ENCODE measurements at regions not wholly inside any gene's neighbourhood (a gene's known extent, or its start where the extent isn't known, plus 50 kb on each side); places are given as distances from the start of the nearest gene placed in this dataset.

DNA sequence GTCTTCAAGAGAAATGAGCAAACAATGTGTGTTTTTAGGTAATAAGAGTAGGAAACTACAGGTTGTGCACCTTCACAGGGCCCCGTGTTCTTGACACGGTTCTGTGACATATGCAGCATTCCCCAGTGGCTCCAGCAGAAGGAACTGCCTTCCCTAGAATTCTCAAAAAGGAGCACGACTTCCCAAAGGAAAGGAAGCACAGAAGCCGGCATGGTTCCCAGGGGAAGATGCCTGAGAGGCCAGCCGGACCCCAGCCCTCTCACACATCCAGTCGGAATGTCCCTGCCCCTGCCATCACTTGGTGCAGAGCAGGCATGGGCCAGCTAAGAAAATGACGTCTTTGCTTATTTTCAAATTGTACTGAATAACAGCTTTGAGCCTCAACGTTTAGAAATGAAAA, 187.3 kb upstream of the NSMCE3 start:
- no peak for DNase-seq (ENCODE audit: low read depth)

DNA sequence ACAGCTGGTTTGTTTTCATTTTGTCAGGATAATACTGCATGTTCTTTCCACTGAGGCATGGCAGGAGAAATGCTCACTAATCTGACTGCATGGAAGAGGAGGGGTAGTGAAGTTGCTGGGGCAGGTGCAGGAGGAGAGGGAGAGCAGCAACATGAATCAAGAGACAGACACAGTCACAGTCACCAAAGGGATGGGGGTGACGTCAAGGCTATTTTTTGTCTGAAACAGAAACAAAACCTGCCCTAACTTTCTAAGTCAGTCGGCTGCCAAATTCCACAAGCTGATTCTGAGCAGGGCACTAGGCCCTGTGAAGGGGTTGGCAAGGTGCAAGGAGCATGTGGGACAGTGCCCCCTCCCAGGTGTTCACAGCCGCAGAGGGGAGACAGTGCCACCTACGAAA, 186.6 kb upstream of the NSMCE3 start:
- no peak for DNase-seq (ENCODE audit: low read depth)

DNA sequence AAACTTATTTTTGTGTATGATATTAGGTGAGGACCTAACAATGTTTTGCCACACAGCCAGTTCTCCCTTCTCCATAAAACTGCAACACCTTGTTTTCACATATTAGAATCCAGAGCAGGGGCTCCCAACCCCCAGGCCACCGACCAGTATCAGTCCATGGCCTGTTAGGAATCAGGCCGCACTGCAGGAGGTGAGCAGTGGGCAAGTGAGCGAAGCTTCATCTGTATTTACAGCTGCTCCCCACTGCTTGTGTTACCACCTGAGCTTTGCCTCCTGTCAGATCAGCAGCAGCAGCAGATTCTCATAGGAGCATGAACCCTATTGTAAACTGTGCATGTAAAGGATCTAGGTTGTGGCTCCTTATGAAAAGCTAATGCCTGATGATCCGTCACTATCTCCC, 185.9 kb upstream of the NSMCE3 start:
- DNase-seq (ENCODE audit: low read depth) = no peak

DNA sequence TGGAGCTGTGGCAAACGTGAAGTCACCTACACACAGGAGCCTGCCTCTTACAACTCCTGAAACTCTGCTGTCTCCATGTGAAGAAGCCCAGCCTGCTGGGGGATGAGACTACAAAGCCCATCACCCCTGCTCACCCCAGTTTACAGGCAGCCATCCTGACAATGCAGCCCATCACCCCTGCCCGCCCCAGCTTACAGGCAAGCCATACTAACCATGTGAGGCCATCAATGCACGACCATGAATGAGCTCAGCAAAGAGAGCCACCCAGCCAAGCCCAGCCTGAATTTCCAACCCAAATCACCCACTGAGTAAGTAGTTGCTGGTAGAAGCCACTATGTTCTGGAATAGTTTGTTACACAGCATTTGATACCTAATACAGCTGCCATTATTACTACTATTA, 185.4 kb upstream of the NSMCE3 start:
- no peak for DNase-seq (ENCODE audit: low read depth)

DNA sequence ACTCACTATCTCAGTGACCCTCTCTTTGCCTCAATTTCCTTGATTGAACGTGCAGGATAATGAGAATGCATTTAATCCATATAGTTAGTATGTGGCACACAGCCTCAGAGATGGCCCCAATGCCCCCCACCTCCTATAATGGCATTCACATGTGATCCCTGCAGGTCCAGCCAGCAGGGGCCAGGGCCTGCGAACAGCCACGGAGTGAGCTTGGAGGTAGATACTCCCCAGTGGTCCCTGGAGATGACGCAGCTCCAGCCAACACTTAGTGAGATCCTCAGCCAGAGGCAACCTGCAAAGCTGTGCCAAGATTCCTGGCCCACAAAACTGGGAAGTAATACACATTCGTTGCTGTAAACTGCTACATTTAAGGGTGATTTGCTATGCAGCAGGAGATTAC, 184.9 kb upstream of the NSMCE3 start:
- no peak for DNase-seq (ENCODE audit: low read depth)

DNA sequence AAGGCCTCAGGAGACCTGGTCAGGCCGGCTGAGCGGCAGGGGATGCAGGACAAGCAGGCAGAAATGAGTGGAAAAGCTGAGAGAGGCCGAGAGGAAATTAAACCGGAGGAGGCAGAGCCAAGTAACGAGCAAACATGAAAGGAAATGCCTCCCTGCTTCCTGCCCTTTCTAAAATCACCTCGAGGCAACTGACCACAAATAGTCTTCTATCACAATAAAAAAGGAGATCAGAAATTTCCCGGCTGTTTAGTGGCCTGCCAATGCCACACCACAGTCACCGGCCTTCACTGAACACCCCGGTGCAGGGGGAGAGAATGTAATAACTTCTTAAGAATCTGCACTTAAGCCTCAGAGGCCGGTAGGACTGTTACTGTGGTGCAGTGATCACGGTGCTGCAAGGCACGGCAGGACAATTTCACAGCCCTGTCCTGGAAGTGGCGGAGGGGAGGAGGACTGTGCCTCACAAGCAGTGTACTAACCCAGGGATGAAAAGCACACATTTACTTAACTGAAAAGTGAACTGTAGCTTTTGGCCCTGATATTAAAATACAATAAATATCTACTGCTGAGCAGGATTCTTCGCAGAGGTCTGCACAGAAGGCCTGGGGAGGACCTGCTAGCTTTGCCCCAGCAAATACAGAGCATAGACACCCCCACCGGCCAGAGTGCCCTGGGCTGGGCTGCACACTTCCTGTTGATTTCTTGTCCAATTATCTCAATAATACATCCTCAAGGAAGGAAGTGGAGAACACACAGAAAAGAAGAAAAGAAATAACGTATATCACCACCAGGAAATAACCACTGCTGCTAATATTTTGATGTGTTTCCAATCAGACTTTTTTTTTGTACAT, 183.5 kb upstream of the NSMCE3 start:
- DNase-seq (ENCODE audit: low read depth) = no peak

DNA sequence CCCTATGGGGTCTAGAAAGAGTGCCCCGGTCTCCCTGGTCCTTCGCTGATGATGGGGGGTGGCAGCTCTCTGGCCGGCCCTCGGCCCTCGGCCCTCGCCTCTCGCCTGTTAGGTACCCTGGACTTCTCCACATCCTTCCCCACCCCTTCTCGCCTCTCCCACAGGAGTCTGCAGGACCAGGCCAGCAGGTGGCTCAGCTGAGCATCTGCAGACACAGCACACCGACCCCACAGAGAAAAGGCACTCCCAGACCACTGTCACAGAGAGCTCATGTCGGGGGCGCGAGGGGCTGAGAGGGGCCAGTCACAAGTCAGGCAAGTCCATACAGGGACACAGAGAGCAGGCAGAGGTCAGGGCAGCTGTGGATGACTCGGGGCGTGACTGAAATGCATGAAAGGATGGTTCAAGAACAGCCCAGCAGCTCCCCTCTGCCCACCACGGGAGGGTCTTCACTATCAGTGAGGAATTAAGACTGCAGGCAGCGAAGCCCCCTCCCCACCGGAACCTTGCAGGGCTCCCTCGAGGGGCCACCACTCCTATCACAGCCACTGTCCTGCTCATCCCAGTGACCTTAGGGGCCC, 181.7 kb upstream of the NSMCE3 start:
- no peak for DNase-seq (ENCODE audit: low read depth)

DNA sequence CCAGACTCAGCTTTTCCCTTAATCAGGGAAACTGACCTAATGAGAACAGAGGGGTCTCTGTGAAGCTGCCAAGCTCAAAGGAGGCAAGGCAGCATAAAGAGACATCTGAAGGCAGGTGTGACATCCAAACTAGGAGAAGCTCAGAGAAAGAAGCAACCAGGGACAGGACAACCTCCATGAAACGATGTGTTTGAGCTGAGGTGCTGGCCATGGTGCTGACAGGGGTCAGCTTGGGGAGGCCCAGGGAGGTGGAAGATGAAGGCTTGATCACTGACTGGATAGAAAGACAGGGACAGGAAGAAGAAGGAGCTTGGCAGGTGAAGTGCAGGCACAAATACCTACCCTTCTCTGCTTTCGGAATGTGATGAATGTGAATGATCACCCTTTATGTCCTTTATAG, 179.5 kb upstream of the NSMCE3 start:
- DNase-seq (ENCODE audit: low read depth) = peak; percentile 4

DNA sequence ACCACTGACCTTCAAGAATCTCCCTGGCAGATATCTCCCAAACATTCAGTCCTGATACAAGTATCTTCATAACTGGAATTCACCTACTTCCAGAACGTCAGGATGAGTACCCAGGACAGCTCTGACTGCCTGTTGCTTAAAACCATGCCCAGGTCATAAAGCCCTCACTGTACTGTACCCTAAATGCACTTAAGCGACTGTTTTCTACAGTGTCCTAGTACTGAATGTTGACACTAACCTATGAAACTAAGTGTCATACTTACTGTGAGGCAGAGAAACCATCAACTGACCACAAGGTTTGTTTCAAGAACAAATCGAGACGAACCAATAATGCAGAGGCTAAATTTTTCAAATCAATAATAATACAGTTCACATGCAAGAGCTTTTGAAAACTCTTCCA, 178.7 kb upstream of the NSMCE3 start:
- no peak for DNase-seq (ENCODE audit: low read depth)

DNA sequence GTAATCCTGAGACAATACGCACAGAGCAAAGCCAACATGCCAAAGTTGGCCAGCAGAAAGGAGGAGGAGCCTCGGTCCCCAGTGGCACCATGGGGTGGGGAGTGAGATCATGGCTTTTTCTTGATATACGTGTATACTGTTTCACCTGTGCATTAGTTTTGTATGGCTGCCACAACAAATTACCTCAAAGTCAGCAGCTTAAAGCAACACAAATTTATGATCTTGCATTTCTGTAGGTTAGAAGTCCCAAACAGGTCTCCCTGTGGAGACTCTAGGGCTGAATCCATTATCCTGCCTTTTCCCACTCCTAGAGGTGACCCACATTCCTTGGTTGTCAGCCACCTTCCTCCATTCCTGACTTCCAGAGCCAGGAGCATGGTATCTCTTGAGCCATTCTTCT, 176.9 kb upstream of the NSMCE3 start:
- DNase-seq (ENCODE audit: low read depth) = no peak

DNA sequence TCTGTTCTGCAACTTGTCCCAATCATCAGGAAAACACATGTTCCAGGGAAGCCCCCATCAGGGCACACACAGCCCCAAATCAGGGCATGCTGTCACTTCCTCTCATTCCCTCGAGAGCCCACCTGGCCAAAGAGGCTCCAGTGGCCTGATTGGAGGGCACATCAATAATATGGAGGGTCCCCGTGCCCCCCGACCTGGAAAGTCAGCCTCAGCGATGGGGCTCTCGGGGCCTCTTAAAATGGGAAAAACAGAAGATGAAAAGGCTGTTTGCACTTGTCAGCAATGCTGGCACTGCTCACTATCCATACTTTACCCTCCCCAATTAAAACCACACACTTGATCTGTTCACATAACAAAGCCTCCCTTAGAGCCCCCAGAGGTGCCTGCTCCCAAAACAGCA, 172.9 kb upstream of the NSMCE3 start:
- DNase-seq (ENCODE audit: low read depth) = no peak

DNA sequence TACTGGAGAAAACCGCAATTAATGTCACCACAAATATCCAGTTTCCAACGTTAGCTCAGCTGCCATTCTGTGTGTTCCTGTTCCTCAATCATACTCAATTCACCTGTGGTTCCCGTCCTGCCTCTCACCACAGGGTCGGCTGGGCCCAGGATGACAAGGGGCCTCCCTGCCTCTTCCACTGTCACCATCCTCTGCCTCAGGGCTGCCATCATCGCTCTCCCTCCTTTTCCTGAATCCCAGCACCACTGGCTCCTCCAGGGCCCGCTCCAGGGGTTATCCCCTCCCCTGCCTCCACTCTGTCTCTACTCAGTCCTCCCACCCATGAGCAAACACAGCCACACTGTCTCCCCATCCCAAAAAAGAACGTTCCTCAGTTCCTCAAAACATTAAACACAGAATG, 170.9 kb upstream of the NSMCE3 start:
- DNase-seq (ENCODE audit: low read depth) = no peak

DNA sequence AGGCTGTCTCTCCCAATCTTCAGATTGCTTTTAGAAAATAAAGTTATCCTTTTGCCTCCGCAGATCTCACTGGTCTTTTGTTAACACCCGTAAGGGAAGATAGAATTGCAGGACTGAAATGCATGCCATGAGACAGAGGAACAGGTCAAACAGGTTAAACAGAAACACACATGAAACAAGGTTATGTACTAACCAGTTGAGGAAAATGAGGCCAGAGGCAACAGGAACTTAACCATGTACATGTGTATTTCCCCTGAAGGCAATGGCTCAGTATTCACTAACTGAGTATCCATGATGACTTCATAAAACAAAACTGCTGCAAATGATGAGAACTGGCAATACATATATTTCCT, 169.1 kb upstream of the NSMCE3 start:
- DNase-seq (ENCODE audit: low read depth) = no peak

DNA sequence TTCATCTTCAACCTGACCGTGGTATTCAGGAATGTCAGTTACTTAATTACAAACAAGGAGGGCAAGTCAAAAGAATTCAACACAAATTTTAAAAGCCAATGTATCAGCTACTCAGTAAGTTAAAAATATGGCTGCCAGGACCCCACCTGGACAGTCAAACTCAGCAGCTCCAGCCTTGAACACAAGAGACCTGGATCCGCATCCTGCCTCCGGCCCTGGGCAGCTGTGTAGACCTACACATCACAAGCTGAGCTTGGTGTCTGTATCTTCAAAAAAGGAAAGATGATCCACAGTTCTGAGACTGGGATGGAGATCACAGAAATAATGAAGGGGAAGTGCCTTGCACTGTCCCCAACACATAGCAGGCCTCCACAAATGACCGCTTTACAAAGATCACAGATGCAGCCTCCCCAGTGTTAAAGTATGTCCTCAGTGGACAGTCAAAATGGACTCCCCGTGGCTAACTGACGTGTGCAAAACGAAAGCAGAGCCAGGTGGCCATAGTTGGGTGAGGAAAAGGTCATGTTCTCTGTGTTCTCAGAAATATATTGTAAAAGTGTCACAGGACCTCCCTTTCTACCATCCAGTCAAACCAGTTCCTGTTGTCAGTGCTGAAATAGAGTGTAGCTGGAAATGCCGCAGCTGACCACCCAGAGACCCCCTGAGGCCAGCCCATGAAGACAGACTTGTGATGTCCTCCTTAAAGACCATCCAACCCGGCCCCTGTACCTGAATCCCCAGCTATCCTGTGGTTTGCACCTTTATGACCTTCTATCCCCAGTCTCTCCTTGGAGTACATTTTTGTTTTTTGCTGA, 168.5 kb upstream of the NSMCE3 start:
- DNase-seq (ENCODE audit: low read depth) = no peak

DNA sequence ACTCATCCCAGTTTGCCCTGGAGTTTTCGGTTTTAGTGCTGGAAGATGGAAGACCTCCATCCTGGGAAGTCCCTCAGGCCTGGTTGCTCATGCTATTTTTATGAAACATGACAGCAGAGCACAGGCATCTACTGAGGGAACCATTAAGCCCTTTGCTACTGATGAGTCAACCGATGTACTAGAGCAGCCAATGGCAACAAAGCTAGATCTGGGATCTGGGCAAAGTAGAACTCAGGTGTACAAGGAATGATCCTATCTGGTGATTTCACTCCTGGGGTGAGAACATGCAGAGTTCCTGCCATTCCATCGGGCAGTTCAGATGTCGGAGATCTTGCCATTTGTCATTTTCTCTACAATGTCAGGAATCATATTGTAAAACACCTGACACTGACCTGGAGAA, 166.2 kb upstream of the NSMCE3 start:
- DNase-seq (ENCODE audit: low read depth) = no peak

DNA sequence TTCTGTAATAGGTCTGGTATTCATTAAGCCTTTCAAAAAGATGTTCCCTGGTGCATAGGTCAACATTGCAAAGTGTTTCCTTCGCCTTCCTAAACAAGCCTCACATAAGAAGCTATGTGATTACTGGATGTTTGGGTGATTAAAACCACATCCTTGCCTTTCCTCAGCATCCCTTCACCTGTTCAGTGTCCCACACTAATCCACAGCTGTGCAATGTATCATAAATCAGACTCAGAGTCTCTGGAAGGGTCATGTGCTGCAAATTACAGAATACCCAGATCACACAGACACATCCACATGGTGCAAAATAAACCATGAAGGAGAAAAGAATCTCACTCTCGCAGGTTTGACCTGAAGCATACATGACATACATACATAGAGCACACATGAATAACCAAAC, 164.7 kb upstream of the NSMCE3 start:
- no peak for DNase-seq (ENCODE audit: low read depth)

DNA sequence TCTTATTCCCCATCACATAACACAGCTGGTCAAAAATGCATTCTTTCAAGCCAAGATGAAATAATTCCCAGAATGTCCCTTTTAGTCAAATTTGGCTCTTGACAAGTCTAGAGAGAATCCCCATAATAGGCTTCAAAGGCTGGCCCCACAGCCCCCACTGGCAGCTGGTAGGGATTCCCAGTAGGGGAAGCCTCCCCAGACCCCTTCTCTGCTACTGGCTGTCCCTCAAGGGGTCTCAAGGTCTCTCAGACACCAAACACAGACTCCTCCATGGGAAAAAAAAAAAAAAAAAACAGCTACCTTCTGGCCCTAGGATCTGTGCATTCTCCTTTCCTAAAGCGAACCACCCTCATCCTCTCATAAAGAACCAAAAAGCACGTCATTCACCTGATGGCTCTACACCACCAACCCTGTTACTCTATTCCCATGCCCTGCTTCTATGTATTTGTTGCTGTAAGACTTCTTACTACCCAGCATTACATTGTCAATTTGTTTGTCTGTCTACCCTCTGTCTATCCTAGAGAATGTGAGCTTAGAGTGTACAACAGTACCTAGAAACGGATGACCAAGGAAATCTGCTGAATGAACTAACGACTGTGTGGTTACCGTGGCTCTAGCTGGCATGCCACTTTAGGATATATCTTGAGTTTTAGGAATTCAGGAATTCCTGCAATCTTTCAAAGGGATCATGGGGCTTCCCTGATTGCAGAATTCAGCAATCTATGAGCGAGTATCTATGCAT, 164.1 kb upstream of the NSMCE3 start:
- no peak for DNase-seq (ENCODE audit: low read depth)

DNA sequence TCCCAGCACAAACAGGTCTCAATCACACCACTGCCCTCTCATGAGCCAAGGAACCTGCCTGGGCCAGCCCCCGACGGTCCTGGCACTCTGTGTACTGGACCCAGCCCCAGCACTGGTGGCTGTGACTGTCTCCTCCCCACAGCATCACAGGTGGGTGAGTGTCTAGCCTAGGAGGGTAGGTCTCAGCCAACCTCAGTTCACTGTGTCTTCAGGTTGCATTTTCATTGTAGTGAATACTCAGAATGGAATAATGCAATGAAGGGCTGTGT, 163.4 kb upstream of the NSMCE3 start:
- no peak for DNase-seq (ENCODE audit: low read depth)

DNA sequence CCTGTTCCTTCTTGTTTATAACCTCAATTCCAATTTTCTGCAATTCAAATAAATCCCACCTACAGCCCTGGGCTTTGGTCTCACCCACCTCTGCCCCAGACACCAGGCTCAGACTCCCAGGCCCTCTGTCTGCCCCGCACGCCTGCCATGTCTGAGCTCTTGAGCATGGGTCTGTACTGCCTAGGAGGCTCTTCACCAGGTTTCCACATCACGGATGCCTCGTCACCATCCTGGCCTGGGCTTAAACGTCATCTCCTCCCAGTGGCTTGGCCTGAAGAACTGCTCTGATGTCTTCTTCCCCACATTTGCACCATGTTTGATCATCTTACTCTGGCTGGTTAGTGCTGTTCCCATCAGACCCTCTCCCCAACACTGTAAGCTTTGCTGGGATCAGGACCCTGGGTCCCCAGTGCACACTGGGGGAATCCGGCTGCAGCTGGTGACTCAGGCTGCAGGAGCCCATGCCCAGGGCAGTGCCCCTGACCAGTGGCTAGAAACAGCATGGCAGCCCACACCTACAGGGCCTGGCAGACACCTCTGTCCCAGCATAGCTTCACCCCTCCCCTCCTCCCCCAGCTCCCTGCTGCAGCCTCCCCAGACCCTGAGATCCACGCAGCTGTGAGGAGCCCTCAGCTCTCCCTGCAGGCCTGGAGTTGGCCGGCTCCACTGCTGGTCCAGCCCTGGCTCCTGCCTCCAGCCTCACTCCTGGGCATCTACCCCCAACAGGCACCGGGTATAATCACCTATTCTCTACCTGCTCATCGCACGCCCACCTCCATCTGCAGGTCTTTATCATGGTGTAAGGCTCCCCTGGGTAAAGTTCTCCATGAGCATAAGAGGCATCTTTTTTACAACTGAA, 162.8 kb upstream of the NSMCE3 start:
- no peak for DNase-seq (ENCODE audit: low read depth)

DNA sequence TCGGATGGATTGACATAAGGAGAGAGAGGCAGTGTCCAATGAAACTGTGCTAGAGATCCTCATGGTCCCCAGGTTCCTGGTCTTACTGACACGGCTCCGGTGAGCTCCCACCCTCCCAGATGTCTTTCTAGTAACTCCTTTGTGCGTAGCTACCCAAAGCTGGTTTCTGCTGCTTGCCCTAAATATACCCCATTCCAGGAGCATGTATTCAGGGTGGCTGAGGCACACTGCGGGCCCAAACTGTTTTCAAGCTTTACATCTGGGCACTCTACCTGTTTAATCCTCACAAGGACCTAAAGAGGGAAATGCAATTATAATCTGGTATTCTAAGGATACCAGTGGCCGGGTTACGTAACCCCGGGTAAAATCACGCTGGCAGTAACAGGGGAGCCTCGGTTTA, 161.2 kb upstream of the NSMCE3 start:
- DNase-seq (ENCODE audit: low read depth) = no peak

DNA sequence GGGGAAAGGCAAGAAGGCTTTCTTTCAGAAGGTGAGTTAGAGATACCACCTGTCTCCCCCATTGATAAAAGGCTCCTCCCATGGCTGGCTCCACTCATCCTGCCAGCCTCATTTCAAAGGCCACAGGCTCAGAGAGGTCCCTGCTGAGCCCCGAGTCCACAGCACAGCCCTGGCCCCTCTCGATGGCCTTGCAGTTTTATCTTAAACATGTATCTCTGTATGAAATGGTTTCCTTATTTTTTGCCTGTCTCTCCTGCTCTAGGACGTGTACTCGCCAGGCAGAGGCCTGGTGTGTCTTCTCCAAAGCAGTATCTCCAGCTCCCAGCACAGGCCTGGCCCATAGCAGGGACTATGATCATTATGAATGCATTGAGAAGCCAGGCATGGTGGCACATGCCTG, 160.5 kb upstream of the NSMCE3 start:
- no peak for DNase-seq (ENCODE audit: low read depth)

Data from myocyte (in vitro differentiated cells).